ENCODE measurements at regions not wholly inside any gene's neighbourhood (a gene's known extent, or its start where the extent isn't known, plus 50 kb on each side); places are given as distances from the start of the nearest gene placed in this dataset.

GRCh38 chr13:95447814-95448213, 104.7 kb upstream of the CLDN10 start:
- no peak for DNase-seq (ENCODE audit: low read depth in 1 of 2, low spot score in 1 of 2)

GRCh38 chr13:95451656-95452055, 100.9 kb upstream of the CLDN10 start:
- no peak for DNase-seq (ENCODE audit: low read depth in 1 of 2, low spot score in 1 of 2)

GRCh38 chr13:95452375-95452774, 100.1 kb upstream of the CLDN10 start:
- DNase-seq (ENCODE audit: low read depth in 1 of 2, low spot score in 1 of 2), result no peak

GRCh38 chr13:95455782-95456181, 96.7 kb upstream of the CLDN10 start:
- no peak for DNase-seq (ENCODE audit: low read depth in 1 of 2, low spot score in 1 of 2)

GRCh38 chr13:95456815-95457214, 95.7 kb upstream of the CLDN10 start:
- no peak for DNase-seq (ENCODE audit: low read depth in 1 of 2, low spot score in 1 of 2)

GRCh38 chr13:95457294-95457693, 95.2 kb upstream of the CLDN10 start:
- no peak for DNase-seq (ENCODE audit: low read depth in 1 of 2, low spot score in 1 of 2)

GRCh38 chr13:95462801-95463200, 89.7 kb upstream of the CLDN10 start:
- no peak for DNase-seq (ENCODE audit: low read depth in 1 of 2, low spot score in 1 of 2)

- DNase-seq (ENCODE audit: low read depth in 1 of 2, low spot score in 1 of 2), result no peak
These were observed 89.0 kb upstream of the CLDN10 start for GRCh38 chr13:95463531-95463930.

GRCh38 chr13:95470574-95471366, 81.8 kb upstream of the CLDN10 start:
- DNase-seq (ENCODE audit: low read depth in 1 of 2, low spot score in 1 of 2), result no peak

- no peak for DNase-seq (ENCODE audit: low read depth in 1 of 2, low spot score in 1 of 2)
These were observed 80.6 kb upstream of the CLDN10 start for GRCh38 chr13:95471960-95472359.

GRCh38 chr13:95474992-95475391, 77.5 kb upstream of the CLDN10 start:
- no peak for DNase-seq (ENCODE audit: low read depth in 1 of 2, low spot score in 1 of 2)

GRCh38 chr13:95477187-95477586, 75.3 kb upstream of the CLDN10 start:
- DNase-seq (ENCODE audit: low read depth in 1 of 2, low spot score in 1 of 2), result no peak

GRCh38 chr13:95479731-95480130, 72.8 kb upstream of the CLDN10 start:
- DNase-seq (ENCODE audit: low read depth in 1 of 2, low spot score in 1 of 2), result no peak

GRCh38 chr13:95480131-95480545, 72.4 kb upstream of the CLDN10 start:
- DNase-seq (ENCODE audit: low read depth in 1 of 2, low spot score in 1 of 2), result no peak

GRCh38 chr13:95480791-95481780, 71.4 kb upstream of the CLDN10 start:
- DNase-seq (ENCODE audit: low read depth in 1 of 2, low spot score in 1 of 2), result no peak

GRCh38 chr13:95484052-95484451, 68.5 kb upstream of the CLDN10 start:
- DNase-seq (ENCODE audit: low read depth in 1 of 2, low spot score in 1 of 2), result no peak

- DNase-seq (ENCODE audit: low read depth in 1 of 2, low spot score in 1 of 2), result no peak
These were observed 67.4 kb upstream of the CLDN10 start for GRCh38 chr13:95485045-95485517.

- no peak for DNase-seq (ENCODE audit: low read depth in 1 of 2, low spot score in 1 of 2)
These were observed 66.9 kb upstream of the CLDN10 start for GRCh38 chr13:95485518-95486144.

GRCh38 chr13:95492044-95492801, 60.3 kb upstream of the CLDN10 start:
- no peak for DNase-seq (ENCODE audit: low read depth in 1 of 2, low spot score in 1 of 2)

GRCh38 chr13:95494082-95494681, 58.3 kb upstream of the CLDN10 start:
- DNase-seq (ENCODE audit: low read depth in 1 of 2, low spot score in 1 of 2), result no peak
